COLO668 (cell line): ENCODE measurements at regions not wholly inside any gene's neighbourhood (a gene's known extent, or its start where the extent isn't known, plus 50 kb on each side); places are given as distances from the start of the nearest gene placed in this dataset.
"Not testable (repeated sequence)": the region's sequence is repeated elsewhere in the genome, so short reads cannot be mapped to it uniquely, and the experiment has no call there.

ENCODE experiments used
- DNase-seq: peaks from one replicate; lab custom pipeline; 2025; ENCODE audit not compliant: unreplicated experiment; lab: John Stamatoyannopoulos, UW

- DNase-seq: no peak
Observed at GRCh38 chr6:157727629-157728182, 95.3 kb upstream of the SNX9 start.

- no peak for DNase-seq
Observed at GRCh38 chr6:157728183-157728881, 94.7 kb upstream of the SNX9 start.

- no peak for DNase-seq
Observed at GRCh38 chr6:157731221-157731620, 91.8 kb upstream of the SNX9 start.

- no peak for DNase-seq
Observed at GRCh38 chr6:157732007-157732406, 91.0 kb upstream of the SNX9 start.

GRCh38 chr6:157732416-157733161, 90.5 kb upstream of the SNX9 start:
- no peak for DNase-seq

GRCh38 chr6:157736555-157736954, 86.5 kb upstream of the SNX9 start:
- not testable (repeated sequence) for DNase-seq

- DNase-seq: no peak
Observed at GRCh38 chr6:157741321-157741947, 81.6 kb upstream of the SNX9 start.

- no peak for DNase-seq
Observed at GRCh38 chr6:157741948-157742556, 81.0 kb upstream of the SNX9 start.

- no peak for DNase-seq
Observed at GRCh38 chr6:157744102-157744601, 78.9 kb upstream of the SNX9 start.

- DNase-seq: no peak
Observed at GRCh38 chr6:157746897-157747296, 76.1 kb upstream of the SNX9 start.

- no peak for DNase-seq
Observed at GRCh38 chr6:157747370-157747769, 75.7 kb upstream of the SNX9 start.

- no peak for DNase-seq
Observed at GRCh38 chr6:157748839-157749571, 74.0 kb upstream of the SNX9 start.

GRCh38 chr6:157750973-157751372, 72.1 kb upstream of the SNX9 start:
- not testable (repeated sequence) for DNase-seq

- DNase-seq: no peak
Observed at GRCh38 chr6:157751547-157752200, 71.4 kb upstream of the SNX9 start.

- not testable (repeated sequence) for DNase-seq
Observed at GRCh38 chr6:157752879-157753278, 70.2 kb upstream of the SNX9 start.

GRCh38 chr6:157753291-157753690, 69.8 kb upstream of the SNX9 start:
- no peak for DNase-seq

- DNase-seq: not testable (repeated sequence)
Observed at GRCh38 chr6:157753801-157754200, 69.2 kb upstream of the SNX9 start.

GRCh38 chr6:157754351-157754750, 68.7 kb upstream of the SNX9 start:
- DNase-seq: no peak

- no peak for DNase-seq
Observed at GRCh38 chr6:157755032-157755745, 67.9 kb upstream of the SNX9 start.
